ENCODE measurements at regions not wholly inside any gene's neighbourhood (a gene's known extent, or its start where the extent isn't known, plus 50 kb on each side); places are given as distances from the start of the nearest gene placed in this dataset.
"Not testable (repeated sequence)": the region's sequence is repeated elsewhere in the genome, so short reads cannot be mapped to it uniquely, and the experiment has no call there.

GRCh38 chr2:14492920-14493503 is 139.5 kb upstream of the LRATD1 start:
- H3K4me2 ChIP-seq (ENCODE audit: low read depth, low read length, poor library complexity, severe bottlenecking), result no peak overlapping the region
- H3K9me3 ChIP-seq (ENCODE audit: low read length), result peaks cover 4% of the 10 kb centered on the region
- H2AFZ ChIP-seq (ENCODE audit: low read length), result no peak overlapping the region
- no peaks in the 10 kb centered on the region for H3K79me2 ChIP-seq (ENCODE audit: low read length)
- H3K4me3 ChIP-seq (ENCODE audit: low read length), result no peak overlapping the region
- H3K27me3 ChIP-seq (ENCODE audit: low read length), result no peaks in the 10 kb centered on the region
- H3K9ac ChIP-seq (ENCODE audit: low read length), result no peak overlapping the region
- H3K9me2 ChIP-seq (replicated peaks; ENCODE audit: insufficient read depth, low read length), result no peaks in the 10 kb centered on the region
- H3K36me3 ChIP-seq (ENCODE audit: insufficient read depth, low read length), result no peaks in the 10 kb centered on the region
- no peak for DNase-seq
- no peaks in the 10 kb centered on the region for H4K20me1 ChIP-seq (ENCODE audit: insufficient read depth, low read depth, low read length)
- no peak overlapping the region for H3K27ac ChIP-seq (ENCODE audit: low read length)
- no peaks in the 10 kb centered on the region for H3K4me1 ChIP-seq (ENCODE audit: low read length)

- H3K27ac ChIP-seq (ENCODE audit: low read length), result no peak overlapping the region
- H3K9me3 ChIP-seq (ENCODE audit: low read length), result peaks cover 4% of the 10 kb centered on the region
- H3K36me3 ChIP-seq (ENCODE audit: insufficient read depth, low read length), result no peaks in the 10 kb centered on the region
- H3K4me3 ChIP-seq (ENCODE audit: low read length), result no peak overlapping the region
- H3K27me3 ChIP-seq (ENCODE audit: low read length), result no peaks in the 10 kb centered on the region
- no peak overlapping the region for H3K4me2 ChIP-seq (ENCODE audit: low read depth, low read length, poor library complexity, severe bottlenecking)
- DNase-seq, result no peak
- no peaks in the 10 kb centered on the region for H3K79me2 ChIP-seq (ENCODE audit: low read length)
- H3K4me1 ChIP-seq (ENCODE audit: low read length), result no peaks in the 10 kb centered on the region
- H3K9ac ChIP-seq (ENCODE audit: low read length), result no peak overlapping the region
- H3K9me2 ChIP-seq (replicated peaks; ENCODE audit: insufficient read depth, low read length), result no peaks in the 10 kb centered on the region
- H4K20me1 ChIP-seq (ENCODE audit: insufficient read depth, low read depth, low read length), result no peaks in the 10 kb centered on the region
- no peak overlapping the region for H2AFZ ChIP-seq (ENCODE audit: low read length)
These were observed 137.8 kb upstream of the LRATD1 start for GRCh38 chr2:14494759-14495158.

- Histone ChIP-seq H3K9me2 (replicated peaks; ENCODE audit: insufficient read depth, low read length) (no peaks in the 10 kb centered on the region), H4K20me1 (ENCODE audit: insufficient read depth, low read depth, low read length) (no peaks in the 10 kb centered on the region), H3K4me3 (ENCODE audit: low read length) (no peak overlapping the region), H3K4me1 (ENCODE audit: low read length) (no peaks in the 10 kb centered on the region), H3K27me3 (ENCODE audit: low read length) (no peaks in the 10 kb centered on the region), H3K9me3 (ENCODE audit: low read length) (no peaks in the 10 kb centered on the region), H2AFZ (ENCODE audit: low read length) (no peak overlapping the region), H3K9ac (ENCODE audit: low read length) (no peak overlapping the region), H3K27ac (ENCODE audit: low read length) (no peak overlapping the region), H3K79me2 (ENCODE audit: low read length) (no peaks in the 10 kb centered on the region), H3K36me3 (ENCODE audit: insufficient read depth, low read length) (no peaks in the 10 kb centered on the region), H3K4me2 (ENCODE audit: low read depth, low read length, poor library complexity, severe bottlenecking) (no peak overlapping the region)
- DNase-seq, result no peak
These were observed 131.5 kb upstream of the LRATD1 start for GRCh38 chr2:14501061-14501460.

GRCh38 chr2:14506955-14507354 is 125.6 kb upstream of the LRATD1 start:
- H4K20me1 ChIP-seq (ENCODE audit: insufficient read depth, low read depth, low read length); H3K79me2 ChIP-seq (ENCODE audit: low read length); H3K9me3 ChIP-seq (ENCODE audit: low read length); H3K9me2 ChIP-seq (replicated peaks; ENCODE audit: insufficient read depth, low read length); H3K27me3 ChIP-seq (ENCODE audit: low read length); H3K27ac ChIP-seq (ENCODE audit: low read length); H3K4me2 ChIP-seq (ENCODE audit: low read depth, low read length, poor library complexity, severe bottlenecking); H3K4me1 ChIP-seq (ENCODE audit: low read length); H3K4me3 ChIP-seq (ENCODE audit: low read length); H2AFZ ChIP-seq (ENCODE audit: low read length); DNase-seq; H3K36me3 ChIP-seq (ENCODE audit: insufficient read depth, low read length); H3K9ac ChIP-seq (ENCODE audit: low read length): not testable (repeated sequence)

GRCh38 chr2:14511541-14511940 is 121.0 kb upstream of the LRATD1 start:
- Histone ChIP-seq H2AFZ (ENCODE audit: low read length) (no peak overlapping the region), H3K4me2 (ENCODE audit: low read depth, low read length, poor library complexity, severe bottlenecking) (no peak overlapping the region), H3K9me2 (replicated peaks; ENCODE audit: insufficient read depth, low read length) (no peaks in the 10 kb centered on the region), H3K27ac (ENCODE audit: low read length) (no peak overlapping the region), H3K9me3 (ENCODE audit: low read length) (no peaks in the 10 kb centered on the region; the same call in 1 of the 2 replicates), H4K20me1 (ENCODE audit: insufficient read depth, low read depth, low read length) (no peaks in the 10 kb centered on the region), H3K4me1 (ENCODE audit: low read length) (no peaks in the 10 kb centered on the region), H3K27me3 (ENCODE audit: low read length) (no peaks in the 10 kb centered on the region), H3K36me3 (ENCODE audit: insufficient read depth, low read length) (no peaks in the 10 kb centered on the region), H3K79me2 (ENCODE audit: low read length) (no peaks in the 10 kb centered on the region), H3K4me3 (ENCODE audit: low read length) (no peak overlapping the region), H3K9ac (ENCODE audit: low read length) (no peak overlapping the region)
- no peak for DNase-seq

GRCh38 chr2:14513903-14514302 is 118.6 kb upstream of the LRATD1 start:
- Histone ChIP-seq H3K9me3 (ENCODE audit: low read length) (no peaks in the 10 kb centered on the region), H3K4me3 (ENCODE audit: low read length) (no peak overlapping the region), H2AFZ (ENCODE audit: low read length) (no peak overlapping the region), H3K4me1 (ENCODE audit: low read length) (no peaks in the 10 kb centered on the region), H3K27me3 (ENCODE audit: low read length) (no peaks in the 10 kb centered on the region), H4K20me1 (ENCODE audit: insufficient read depth, low read depth, low read length) (no peaks in the 10 kb centered on the region), H3K36me3 (ENCODE audit: insufficient read depth, low read length) (no peaks in the 10 kb centered on the region), H3K27ac (ENCODE audit: low read length) (no peak overlapping the region), H3K9ac (ENCODE audit: low read length) (no peak overlapping the region), H3K9me2 (replicated peaks; ENCODE audit: insufficient read depth, low read length) (no peaks in the 10 kb centered on the region), H3K4me2 (ENCODE audit: low read depth, low read length, poor library complexity, severe bottlenecking) (no peak overlapping the region), H3K79me2 (ENCODE audit: low read length) (no peaks in the 10 kb centered on the region)
- DNase-seq, result no peak

- H4K20me1 ChIP-seq (ENCODE audit: insufficient read depth, low read depth, low read length), result no peaks in the 10 kb centered on the region
- no peaks in the 10 kb centered on the region for H3K4me1 ChIP-seq (ENCODE audit: low read length)
- no peak overlapping the region for H3K4me2 ChIP-seq (ENCODE audit: low read depth, low read length, poor library complexity, severe bottlenecking)
- no peak overlapping the region for H3K9ac ChIP-seq (ENCODE audit: low read length)
- H3K4me3 ChIP-seq (ENCODE audit: low read length), result no peak overlapping the region
- H3K27me3 ChIP-seq (ENCODE audit: low read length), result no peaks in the 10 kb centered on the region
- no peaks in the 10 kb centered on the region; the same call in 1 of the 2 replicates for H3K9me3 ChIP-seq (ENCODE audit: low read length)
- H3K27ac ChIP-seq (ENCODE audit: low read length), result no peak overlapping the region
- H3K9me2 ChIP-seq (replicated peaks; ENCODE audit: insufficient read depth, low read length), result no peaks in the 10 kb centered on the region
- no peaks in the 10 kb centered on the region for H3K79me2 ChIP-seq (ENCODE audit: low read length)
- no peak overlapping the region for H2AFZ ChIP-seq (ENCODE audit: low read length)
- no peak for DNase-seq
- H3K36me3 ChIP-seq (ENCODE audit: insufficient read depth, low read length), result no peaks in the 10 kb centered on the region
These were observed 115.7 kb upstream of the LRATD1 start for GRCh38 chr2:14516844-14517243.

GRCh38 chr2:14517731-14518130 is 114.8 kb upstream of the LRATD1 start:
- no peak overlapping the region for H3K9ac ChIP-seq (ENCODE audit: low read length)
- no peaks in the 10 kb centered on the region for H3K4me1 ChIP-seq (ENCODE audit: low read length)

More at GRCh38 chr2:14517731-14518130, 114.8 kb upstream of the LRATD1 start:
- DNase-seq, result no peak
- no peaks in the 10 kb centered on the region for H3K9me2 ChIP-seq (replicated peaks; ENCODE audit: insufficient read depth, low read length)
- H3K79me2 ChIP-seq (ENCODE audit: low read length), result no peaks in the 10 kb centered on the region
- H4K20me1 ChIP-seq (ENCODE audit: insufficient read depth, low read depth, low read length), result no peaks in the 10 kb centered on the region
- no peaks in the 10 kb centered on the region; the same call in 1 of the 2 replicates for H3K9me3 ChIP-seq (ENCODE audit: low read length)
- H3K36me3 ChIP-seq (ENCODE audit: insufficient read depth, low read length), result no peaks in the 10 kb centered on the region
- no peak overlapping the region for H2AFZ ChIP-seq (ENCODE audit: low read length)
- H3K4me2 ChIP-seq (ENCODE audit: low read depth, low read length, poor library complexity, severe bottlenecking), result no peak overlapping the region
- H3K27ac ChIP-seq (ENCODE audit: low read length), result no peak overlapping the region
- no peaks in the 10 kb centered on the region for H3K27me3 ChIP-seq (ENCODE audit: low read length)
- H3K4me3 ChIP-seq (ENCODE audit: low read length), result no peak overlapping the region

Measured in Karpas-422 (cell line).